Renal pelvis (tissue), 1 donor: ENCODE measurements at regions not wholly inside any gene's neighbourhood (a gene's known extent, or its start where the extent isn't known, plus 50 kb on each side); places are given as distances from the start of the nearest gene placed in this dataset.
"Not testable (repeated sequence)": the region's sequence is repeated elsewhere in the genome, so short reads cannot be mapped to it uniquely, and the experiment has no call there.

Source experiments
- DNase-seq: peaks from one replicate; pipeline ENCODE4 v3.0.0-alpha.2; 2013

DNA sequence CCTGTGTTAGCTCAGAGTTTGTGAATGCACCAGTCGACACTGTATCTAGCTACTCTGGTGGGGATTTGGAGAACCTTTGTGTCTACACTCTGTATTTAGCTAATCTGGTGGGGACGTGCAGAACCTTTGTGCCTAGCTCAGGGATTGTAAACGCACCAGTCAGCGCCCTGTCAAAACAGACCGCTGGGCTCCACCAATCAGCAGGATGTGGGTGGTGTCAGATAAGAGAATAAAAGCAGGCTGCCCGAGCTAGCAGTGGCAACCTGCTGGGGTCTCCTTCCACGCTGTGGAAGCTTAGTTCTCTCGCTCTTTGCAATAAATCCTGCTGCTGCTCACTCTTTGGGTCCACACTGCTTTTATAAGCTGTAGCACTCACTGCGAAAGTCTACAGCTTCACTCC lies 324.2 kb downstream of the RAD51AP2 start:
- no peak for DNase-seq

DNA sequence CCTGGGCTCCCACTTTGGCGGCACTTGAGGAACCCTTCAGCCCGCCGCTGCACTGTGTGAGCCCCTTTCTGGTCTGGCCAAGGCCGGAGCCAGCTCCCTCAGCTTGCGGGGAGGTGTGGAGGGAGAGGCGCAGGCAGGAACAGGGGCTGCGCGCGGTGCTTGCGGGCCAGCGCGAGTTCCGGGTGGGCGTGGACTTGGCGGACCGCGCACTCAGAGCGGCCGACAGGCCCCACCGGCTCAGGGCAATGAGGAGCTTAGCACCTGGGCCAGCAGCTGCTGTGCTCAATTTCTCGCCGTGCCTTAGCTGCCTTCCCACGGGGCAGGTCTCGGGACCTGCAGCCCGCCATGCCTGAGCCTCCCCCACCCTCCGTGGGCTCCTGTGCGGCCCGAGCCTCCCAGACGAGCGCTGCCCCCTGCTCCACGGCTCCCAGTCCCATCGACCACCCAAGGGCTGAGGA lies 324.8 kb downstream of the RAD51AP2 start:
- not testable (repeated sequence) for DNase-seq

DNA sequence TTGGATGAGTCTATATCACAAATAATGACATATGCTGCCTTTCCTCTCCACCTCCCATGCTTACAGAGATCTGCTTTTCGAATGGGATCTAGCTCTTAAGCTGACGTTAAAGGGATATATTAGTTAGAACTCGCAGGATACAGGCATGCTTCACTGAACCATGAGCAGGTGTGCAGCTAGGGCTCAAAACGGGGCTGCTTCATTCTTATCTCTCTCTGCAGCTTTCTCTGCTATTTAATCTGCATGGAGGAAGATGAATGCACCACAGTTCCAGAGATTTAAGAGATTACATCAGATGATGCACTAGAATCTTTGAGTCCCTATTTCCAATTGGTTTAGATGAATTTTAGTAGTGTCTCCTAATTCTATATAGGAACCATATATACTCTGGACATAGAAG lies 327.0 kb downstream of the RAD51AP2 start:
- no peak for DNase-seq

DNA sequence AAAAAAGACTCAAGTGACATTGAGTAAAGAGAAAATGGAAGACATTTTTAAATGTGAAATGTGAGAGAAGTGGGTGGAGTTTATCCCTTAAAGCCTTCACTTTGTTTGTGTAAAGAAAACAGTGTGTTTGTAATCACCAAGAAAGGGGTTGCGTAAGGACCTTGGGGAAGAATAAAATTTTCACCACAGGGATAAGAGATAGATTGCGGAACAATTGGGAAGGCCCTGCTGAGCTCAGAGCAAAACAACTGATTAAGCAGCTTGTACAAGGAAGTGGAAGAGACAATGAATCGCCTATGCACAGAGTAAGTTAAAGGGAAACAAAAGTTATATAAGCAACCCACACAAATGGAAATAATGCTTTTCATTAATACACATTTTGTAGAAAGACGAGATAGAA lies 327.7 kb downstream of the RAD51AP2 start:
- DNase-seq = no peak

DNA sequence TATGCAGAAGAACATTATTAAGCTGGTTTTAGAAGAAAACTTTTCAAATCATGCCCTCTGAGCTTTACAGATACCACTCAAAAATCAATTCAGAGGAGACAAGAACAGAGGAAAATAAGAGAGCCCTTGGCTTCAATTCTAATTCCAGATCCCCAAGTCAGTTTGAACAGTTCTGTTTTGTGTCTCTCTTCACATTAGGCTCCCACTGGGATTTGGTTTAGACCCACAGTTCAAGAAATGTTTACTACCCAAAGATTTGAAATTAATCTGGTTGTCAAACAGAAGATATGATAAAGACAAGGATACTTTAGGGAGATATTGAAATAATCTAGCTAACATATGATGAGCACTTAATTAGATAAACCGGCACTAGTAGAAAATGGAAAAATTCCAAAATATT lies 329.5 kb downstream of the RAD51AP2 start:
- DNase-seq = no peak

DNA sequence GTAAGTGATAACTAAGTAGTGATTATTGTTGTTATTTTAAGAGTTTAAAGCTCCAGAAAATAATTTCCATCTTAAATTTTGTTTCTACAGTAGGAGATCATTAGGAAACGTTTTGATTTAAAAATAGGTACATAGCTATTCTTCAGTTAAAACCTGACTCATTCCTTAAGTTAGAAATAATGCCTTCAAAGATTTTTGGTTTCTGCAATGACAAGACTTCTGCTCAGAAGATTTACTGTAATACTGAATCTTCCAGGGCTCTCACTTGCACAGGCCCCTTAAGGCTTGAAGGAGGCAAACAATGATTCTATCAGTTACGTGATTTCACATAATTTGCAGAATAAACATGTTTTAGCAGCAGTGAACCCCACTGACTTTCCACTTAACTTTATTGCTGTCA lies 333.7 kb downstream of the RAD51AP2 start:
- no peak for DNase-seq

DNA sequence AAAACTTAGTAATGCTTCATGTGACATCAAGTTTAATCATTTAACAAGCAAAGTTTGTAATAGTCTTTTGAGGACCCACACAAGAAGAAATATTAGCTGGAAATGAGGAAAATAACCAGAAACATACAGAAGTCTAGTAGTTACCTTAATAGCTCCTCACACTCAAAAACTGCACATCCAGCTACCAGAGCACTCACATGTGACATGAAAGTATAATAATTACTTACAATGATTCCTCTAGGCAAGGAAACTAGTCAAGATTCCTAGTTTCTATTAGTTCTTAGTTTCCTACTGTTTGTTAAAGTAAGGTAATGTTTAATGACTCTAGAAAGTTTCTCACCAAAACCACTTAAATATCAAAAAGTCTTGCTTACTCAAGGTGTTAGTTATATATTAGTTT lies 335.8 kb downstream of the RAD51AP2 start:
- DNase-seq = no peak

DNA sequence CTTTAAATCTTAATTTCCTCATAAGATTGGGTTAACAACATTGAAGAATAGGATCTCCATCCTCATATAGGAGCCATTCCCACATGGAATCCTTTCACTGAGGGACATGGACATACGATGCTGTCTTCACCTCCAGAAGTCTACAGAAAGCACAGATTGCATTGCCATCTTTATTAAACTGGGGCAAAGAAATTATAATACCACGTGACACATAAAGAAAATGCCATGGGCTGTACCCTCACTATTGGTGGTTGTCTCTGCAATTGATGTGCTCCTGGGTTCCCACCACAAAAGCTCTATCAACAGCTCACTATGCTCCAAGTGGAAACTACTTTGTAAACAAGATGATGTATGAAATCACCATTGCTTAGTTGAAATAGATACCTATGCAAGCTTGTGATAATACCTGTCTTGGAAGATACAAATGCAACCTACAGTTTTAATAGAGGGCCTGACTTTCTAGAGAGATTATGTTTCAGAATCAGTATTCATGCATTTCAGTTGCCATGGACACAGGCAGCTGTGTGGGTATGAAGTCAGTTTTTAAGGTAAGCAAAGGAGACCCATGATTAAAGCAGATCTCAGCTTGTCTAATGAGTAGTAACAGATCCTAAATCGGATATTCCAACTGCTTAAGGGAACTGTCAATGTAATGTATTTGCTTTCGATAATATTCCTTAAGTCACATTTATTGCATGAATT lies 337.0 kb downstream of the RAD51AP2 start:
- DNase-seq = peak; percentile 41

DNA sequence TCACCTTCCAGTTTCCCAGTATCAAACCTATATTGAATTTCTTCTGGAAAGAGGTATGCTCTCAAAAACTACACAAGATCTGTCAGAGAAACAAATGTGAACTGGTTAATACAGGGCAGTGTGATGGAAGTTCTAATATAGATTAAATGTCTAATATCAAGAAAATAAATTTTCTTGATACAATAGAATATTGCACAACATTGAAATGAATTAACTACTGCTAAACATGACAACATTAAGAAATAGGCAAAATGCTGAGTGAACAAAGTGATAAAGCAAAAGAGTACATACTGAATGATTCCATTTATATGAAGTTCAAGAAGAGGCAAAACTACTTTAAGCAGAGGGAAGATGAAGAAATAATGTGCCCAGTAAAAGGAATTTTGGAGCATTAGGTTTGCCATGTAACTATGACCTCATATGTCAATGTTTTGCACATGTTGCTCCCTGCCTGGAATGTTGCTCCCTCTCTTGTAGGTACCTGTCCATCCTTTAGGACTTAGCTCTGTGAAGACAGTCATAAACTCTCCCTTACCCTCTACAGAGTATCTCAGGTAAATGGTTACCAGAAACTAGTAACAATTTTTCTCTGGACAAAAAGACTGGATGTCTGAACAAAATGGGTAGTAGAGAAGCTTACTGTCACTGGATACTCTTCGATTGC lies 339.0 kb downstream of the RAD51AP2 start:
- DNase-seq = no peak

DNA sequence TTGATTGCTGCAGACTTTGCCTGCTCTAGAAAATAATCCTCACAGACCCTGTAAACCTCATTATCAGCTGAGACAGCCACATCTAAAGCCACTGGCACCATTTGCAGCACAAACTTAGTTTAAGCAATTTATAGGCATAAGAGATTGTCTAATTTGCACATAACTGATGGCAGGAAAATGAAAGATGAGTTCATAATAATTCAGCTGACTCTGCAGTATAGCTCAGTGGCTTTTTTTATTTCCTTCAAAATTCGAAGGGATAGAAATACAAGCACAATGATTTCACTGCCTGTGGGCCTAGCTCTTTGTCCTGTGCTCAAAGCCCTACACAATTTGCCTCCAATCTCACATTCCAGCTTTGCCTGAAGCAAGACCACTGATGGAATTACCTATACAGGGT lies 341.2 kb downstream of the RAD51AP2 start:
- DNase-seq = no peak

DNA sequence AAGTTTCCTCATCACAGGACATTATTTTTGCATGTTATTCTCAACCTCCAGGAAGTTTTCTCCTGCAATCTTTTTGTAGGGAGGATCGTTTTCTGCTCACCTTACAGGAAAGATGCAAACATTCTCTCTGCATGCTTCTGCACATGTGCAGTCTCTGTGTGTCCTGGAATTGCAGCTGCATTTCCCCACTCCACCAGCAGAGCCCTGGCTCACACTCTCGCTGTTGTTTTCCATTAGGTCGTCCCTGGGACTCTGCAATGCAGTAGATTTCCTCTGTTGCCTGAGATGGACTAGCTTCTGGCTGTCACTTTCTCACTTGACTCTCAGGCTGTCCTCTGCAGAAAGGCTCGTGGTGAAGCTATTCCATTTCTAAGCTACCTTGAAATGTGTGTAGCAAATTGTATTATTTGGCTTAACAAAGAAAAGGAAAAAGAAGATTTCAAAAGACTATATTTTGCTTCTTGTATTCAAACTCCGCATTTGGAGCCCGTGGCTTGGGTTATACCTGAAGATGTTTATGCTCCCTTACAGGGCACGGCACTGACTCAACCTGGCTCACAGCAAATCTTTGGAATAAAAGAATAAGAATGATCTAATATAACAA lies 346.7 kb downstream of the RAD51AP2 start:
- peak; percentile 27 for DNase-seq

DNA sequence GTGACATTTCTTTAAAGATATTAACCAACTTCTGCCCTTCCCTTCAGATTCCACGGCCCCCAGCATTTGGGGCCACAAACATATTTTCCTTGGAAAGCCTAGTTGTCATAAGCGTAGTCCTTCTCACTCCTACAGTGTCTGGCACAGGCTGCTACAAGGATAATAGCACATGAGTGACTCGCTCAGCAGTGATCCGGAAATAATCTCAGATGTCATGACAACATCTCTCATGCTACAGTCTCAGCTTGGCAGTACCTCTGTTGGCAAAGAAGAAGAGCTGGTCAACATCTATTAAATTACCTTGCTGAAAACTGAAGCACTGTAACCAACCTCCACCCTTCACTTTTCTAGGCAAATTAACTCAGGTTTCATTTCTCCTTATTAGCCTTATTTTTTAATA lies 351.7 kb downstream of the RAD51AP2 start:
- peak; percentile 30 for DNase-seq

DNA sequence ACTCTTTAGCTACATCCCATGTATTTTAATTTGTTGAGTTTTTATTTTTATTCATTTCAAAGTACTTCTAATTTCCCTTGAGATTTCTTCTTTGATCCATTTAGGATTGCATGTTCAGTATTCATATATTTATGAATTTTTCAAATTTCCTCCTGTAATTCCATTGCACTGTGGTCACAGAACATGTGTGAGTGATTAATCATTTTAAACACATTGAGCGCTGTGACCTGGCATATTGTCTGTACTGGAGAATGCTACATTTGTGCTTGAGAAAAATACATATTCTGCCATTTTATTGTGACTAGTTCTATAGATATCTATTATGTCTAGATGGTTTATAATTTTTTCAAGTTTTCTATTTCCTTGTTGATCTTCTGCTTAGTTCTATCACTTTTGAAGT lies 353.7 kb downstream of the RAD51AP2 start:
- DNase-seq = no peak

DNA sequence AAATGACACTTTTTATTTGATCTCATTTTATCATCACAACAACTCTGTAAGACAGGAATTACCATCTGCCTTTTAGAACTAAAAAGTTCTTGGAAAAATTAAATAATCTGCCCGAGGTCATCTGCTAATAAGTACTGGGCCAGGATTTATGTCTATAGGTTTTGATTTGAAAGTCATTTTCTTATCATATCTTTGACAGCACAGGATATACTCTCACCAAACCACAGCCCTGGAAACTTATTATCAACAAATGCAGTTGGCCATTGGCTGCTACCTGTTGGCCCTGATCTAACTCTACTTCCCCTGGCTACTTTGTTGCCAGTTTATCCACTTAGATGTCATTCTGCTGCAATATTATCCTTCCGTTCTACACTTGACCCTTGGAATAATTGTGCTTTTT lies 354.6 kb downstream of the RAD51AP2 start:
- no peak for DNase-seq

DNA sequence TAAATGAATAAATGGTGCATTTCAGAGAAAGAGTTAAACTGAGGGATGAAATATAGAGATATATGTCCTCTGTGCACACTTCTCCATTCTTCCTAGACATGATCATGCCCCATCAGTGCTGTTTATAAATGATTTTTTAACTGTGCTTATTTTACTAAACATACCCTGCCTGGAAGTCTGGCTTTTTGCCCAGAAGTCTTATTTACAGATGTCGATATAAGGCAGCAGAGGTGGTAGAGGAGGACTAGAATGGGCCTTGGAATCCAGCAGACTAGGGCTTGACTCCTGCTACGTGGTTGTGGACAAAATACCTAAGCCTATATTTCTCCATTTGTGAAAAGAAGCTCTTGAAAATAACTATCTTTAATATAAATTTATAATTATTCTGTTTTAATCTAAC lies 355.5 kb downstream of the RAD51AP2 start:
- no peak for DNase-seq

DNA sequence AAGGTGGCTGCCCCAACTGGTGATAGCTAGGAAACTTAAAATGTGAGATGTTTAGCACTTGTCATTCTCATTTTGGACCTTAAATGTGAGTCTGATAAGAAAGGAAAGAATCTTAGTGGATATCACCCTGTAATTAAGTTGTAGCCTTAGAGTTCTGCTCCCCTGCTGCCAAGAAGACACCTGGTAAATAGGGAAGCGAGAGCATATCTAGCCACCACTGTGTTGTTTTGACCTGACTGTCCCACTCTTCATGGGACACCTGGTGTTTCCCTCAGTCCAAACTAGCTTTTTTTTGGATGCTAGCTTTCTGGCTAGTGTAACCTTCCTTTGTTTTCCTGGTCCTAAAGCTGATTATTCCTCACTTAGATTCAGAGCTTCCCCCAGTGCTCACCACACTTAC lies 357.6 kb downstream of the RAD51AP2 start:
- DNase-seq = no peak

DNA sequence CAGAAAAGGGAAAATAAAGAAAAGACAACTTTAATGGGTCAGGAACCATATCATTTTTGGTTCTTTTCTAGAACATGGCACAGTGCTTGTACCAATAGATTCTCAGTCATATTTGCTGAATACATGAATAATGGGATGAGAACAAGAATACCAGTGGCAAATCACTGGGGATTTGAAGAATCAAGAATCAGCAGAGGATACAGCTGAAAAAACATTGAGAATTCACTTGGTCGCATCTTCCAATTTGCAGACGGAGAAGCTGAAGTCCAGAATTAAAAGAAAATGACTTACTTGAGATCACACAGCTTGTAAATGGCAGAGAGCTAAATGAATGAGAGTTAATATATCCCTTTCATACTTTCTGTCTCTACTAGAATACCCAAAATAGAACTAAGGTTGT lies 362.2 kb downstream of the RAD51AP2 start:
- DNase-seq = no peak

DNA sequence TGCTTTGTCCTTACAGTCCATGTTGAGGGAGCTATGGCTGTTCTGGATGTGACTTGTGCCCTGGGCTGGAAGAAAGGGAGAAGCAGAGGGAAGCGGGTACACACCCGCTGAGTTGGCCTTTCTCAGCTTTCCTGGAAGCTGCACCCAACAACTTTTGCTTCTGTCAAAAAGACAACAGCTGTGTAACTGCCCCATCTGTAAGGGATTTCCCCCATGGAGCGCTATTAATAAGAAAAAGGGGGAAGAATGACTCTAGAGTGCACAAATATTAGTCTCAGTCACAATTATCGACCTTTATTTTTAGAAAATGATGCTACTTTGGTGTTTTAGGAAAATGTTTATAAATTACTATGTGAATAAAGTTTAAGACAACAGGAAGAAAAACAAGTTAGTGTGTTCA lies 368.3 kb downstream of the RAD51AP2 start:
- no peak for DNase-seq

DNA sequence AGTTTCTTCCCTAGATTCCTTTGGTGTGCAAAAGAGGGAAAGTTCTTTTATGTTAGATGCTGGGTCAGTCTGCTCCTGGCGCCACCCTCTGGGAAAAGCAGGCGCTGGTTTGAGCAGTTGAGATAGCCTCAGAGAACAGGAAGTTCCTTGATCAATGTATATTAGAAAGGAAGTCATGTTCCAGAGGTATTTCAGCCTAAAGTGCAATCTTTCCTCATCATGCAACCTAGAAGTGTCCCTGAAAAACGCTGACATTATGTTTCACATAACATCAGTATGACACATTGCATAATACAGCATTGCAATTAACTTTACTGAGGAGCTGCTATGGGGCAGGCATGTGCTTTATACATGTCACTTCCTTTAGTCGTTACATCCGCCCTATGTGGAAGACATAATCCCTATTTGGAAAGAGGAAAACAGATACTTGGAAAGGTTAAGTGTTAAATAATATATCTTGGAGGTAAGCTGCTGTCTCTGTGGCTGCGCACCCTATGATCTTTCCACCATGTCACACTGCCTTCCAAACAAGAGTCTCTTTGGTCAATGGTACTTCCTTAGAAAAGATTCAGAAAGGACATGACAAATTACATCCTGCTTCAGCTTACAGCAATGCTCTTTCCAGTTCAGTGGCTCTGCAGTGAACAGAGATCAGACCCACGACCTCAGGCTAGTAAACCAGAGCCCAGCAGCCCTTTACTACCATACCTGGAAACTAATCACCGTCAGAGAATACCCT lies 369.7 kb downstream of the RAD51AP2 start:
- peak; percentile 58 for DNase-seq

DNA sequence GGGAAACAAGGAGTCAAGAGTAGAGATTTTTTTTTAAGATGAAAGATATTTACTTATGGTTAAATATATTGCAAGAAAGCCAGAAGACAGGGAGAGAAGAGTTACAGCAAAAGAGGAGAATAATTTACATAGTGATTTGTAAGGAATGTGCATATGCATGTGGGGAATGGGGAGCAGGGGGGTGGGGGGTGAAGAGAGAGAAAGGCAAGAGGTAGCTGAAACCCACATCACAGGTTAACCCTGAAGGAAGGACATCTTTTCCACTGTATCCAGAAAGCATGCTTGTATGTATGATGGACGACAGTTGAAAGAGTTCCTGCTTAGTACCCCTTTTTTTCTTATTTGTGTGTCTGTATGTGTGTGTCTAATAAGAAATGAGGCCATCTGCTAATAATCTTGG lies 371.9 kb downstream of the RAD51AP2 start:
- no peak for DNase-seq

DNA sequence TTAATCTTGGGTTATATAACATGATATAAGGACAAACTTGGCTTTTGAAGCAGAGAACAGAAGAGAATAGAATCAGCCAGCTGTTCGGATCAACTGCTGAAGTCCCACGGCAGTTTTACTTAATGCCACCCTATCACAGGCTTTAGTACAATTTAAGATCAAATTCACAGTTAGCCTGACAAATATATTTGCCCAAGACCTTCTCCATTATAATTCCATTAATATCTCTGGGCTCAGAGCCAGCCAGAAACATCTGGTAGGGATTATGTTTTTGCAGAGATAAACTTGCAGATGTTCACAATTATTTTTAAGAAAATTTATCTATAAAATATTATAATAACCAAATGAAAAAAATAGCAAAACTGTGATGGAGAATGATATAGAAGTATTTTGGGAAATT lies 381.4 kb downstream of the RAD51AP2 start:
- DNase-seq = no peak

DNA sequence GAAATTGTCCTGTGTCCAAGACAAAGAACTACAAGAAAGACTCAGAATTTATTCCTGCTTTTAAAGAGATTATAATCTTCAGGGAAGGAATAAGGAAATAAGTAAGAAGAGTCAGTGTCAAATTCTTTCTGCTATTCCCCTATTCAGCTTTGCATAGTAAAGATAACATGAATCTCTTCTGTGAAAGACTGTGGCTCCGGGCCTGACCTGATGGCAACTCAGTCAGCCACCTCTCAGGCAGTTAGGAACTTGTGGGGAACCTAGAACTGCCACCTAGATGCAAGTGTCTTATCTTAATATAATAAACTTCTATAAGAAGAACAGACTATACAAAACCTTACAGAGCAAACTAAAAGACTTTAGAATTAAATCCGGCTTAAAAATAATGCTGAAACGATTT lies 382.0 kb downstream of the RAD51AP2 start:
- DNase-seq = no peak

DNA sequence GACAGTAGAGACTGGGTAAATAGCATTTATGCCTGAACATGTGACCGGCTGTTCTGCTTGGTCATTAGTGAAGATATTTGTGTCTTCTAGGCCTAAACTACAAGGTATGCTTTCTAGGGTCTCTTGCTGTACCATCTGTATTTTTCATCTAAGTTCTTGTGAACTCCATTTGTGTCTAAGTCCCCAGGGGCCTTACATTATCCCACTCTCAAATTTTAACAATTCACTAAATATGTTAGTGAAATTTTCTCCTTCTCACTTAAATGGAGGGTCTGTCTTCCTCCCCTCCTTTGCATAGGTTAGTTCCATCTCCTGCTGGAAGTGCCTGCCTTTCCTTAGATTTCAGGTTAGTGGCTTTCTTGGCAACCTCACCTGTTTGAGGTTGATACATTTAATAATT lies 382.6 kb downstream of the RAD51AP2 start:
- no peak for DNase-seq
